ENCODE measurements at regions not wholly inside any gene's neighbourhood (a gene's known extent, or its start where the extent isn't known, plus 50 kb on each side); places are given as distances from the start of the nearest gene placed in this dataset.

DNA sequence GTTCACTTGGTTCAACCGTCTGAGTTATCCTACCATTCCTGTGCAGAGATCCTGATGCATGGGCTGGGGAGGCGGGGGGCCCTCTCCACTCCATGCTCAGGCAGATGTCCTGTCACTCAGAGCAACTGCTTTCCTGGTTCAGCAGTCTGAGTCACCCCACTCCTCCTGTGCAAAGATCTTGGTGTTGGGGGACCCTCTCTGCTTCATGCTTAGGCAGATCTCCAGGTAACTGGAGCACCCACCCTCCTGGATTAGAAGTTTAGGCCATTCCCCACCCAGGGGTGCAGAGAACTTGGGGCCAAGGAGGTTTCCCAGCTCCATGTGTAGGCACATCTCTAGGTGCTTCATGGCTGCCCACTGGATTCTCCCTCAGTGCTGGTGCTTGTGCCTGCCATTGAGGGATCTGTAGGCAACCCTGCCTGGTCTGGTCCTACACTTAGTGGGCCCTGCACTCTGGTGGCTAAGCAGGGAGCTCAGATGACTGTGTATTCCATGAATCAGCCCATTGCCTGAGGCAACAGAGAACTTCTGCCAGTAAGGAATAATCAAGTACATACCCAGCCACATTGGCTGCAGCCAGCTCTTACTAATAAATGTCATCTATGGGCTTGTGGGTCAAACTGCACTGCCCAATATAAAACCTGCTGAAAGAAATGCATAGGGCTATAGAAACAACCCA is 465.4 kb upstream of the THBS1 start (continued):
- TF ChIP-seq HNRNPUL1 (IDR thresholded peaks at IDR 0.05; ENCODE audit: low read depth, low read length) (no peak), MIER2 (CRISPR knock-in tag; IDR thresholded peaks at IDR 0.05) (no peak), DMTF1 (CRISPR knock-in tag; IDR thresholded peaks at IDR 0.05) (no peak), POLR2AphosphoS5 (IDR thresholded peaks at IDR 0.05; ENCODE audit: low read depth, low read length) (no peak), TP53 (CRISPR knock-in tag; conservative IDR thresholded peaks at IDR 0.05) (no peak), RORA (CRISPR knock-in tag; IDR thresholded peaks at IDR 0.05) (no peak)

- CTCF ChIA-PET (ENCODE audit: low intra/inter-chr PET ratio, low total read pairs), result no interaction called here
Measured at GRCh38 chr15:39118510-39118909, 462.4 kb upstream of the THBS1 start.

More at GRCh38 chr15:39118510-39118909, 462.4 kb upstream of the THBS1 start:
- intact Hi-C loops (cut with micrococcal nuclease; ENCODE audit: unreplicated experiment) (no loop called here), in situ Hi-C loops (cut with HindIII; ENCODE audit: extremely low pct_ligation_motif_present, low pct_unique_long_range_greater_than_20kb) (no loop called here)
- Histone ChIP-seq H3K36me3 (replicated peaks in 1 of 2; ENCODE audit: control insufficient read depth in 1 of 2, insufficient read depth in 2 of 2, low read length in 2 of 2) (no peaks in the 10 kb centered on the region), H2AFZ (ENCODE audit: low read length) (no peak overlapping the region), H3K9me3 (ENCODE audit: low read length) (peaks cover 10% of the 10 kb centered on the region; the same call in 1 of the 2 replicates), H3K27ac (ENCODE audit: extremely low read length, insufficient read depth, low read length) (no peak overlapping the region), H4K20me1 (ENCODE audit: insufficient read depth, low read length) (no peaks in the 10 kb centered on the region), H3K79me2 (ENCODE audit: insufficient read depth, low read length) (no peaks in the 10 kb centered on the region), H3K9ac (ENCODE audit: insufficient read depth, low read depth, low read length) (no peak overlapping the region), H3K4me3 (replicated peaks in 1 of 3; ENCODE audit: insufficient read depth in 1 of 3, low read depth in 2 of 3, low read length in 3 of 3) (no peak overlapping the region), H3K4me1 (ENCODE audit: insufficient read depth, low read length) (0 out of 2 replicates have a peak, but pooled peaks cover under 1% of the 10 kb centered on the region), H3K27me3 (ENCODE audit: control insufficient read depth in 1 of 2, insufficient read depth in 2 of 2, low read length in 2 of 2) (no peaks in the 10 kb centered on the region), H3K4me2 (ENCODE audit: low read depth, low read length) (no peak overlapping the region)
- DNase-seq (ENCODE audit: low spot score) (no peak), ATAC-seq (no peak), FAIRE-seq (no peak)
- WGBS (ENCODE audit: low lambda C conversion rate), result 6% methylated on average over 2 of the region's 2 CpGs
- TF ChIP-seq FOSL2 (CRISPR knock-in tag; IDR thresholded peaks at IDR 0.05) (no peak), ZNF232 (CRISPR knock-in tag; IDR thresholded peaks at IDR 0.05; ENCODE audit: borderline replicate concordance) (no peak), ZEB1 (IDR thresholded peaks at IDR 0.05; ENCODE audit: insufficient replicate concordance, low read depth) (no peak), ERF (CRISPR knock-in tag; IDR thresholded peaks at IDR 0.05) (no peak), ZFAT (CRISPR knock-in tag; conservative IDR thresholded peaks at IDR 0.05) (no peak), ZNF784 (CRISPR knock-in tag; IDR thresholded peaks at IDR 0.05; ENCODE audit: borderline replicate concordance) (no peak), SYNCRIP (IDR thresholded peaks at IDR 0.05; ENCODE audit: insufficient read depth, low read depth, low read length) (no peak), HHEX (CRISPR knock-in tag; IDR thresholded peaks at IDR 0.05) (no peak), ZNF17 (CRISPR knock-in tag; IDR thresholded peaks at IDR 0.05) (no peak), TGIF2 (CRISPR knock-in tag; IDR thresholded peaks at IDR 0.05) (no peak), MIER3 (CRISPR knock-in tag; IDR thresholded peaks at IDR 0.05; ENCODE audit: borderline replicate concordance) (no peak), RFXANK (CRISPR knock-in tag; IDR thresholded peaks at IDR 0.05) (no peak)
- POLR2A ChIA-PET, result no interaction called here
- BruUV-seq (replicated peaks), result no TSS peak
